Ovary (tissue), 7 donors: ENCODE measurements at regions not wholly inside any gene's neighbourhood (a gene's known extent, or its start where the extent isn't known, plus 50 kb on each side); places are given as distances from the start of the nearest gene placed in this dataset.

ENCODE experiments used
- DNase-seq, 5 donors: peaks; one replicate each; pipeline ENCODE4 v3.0.0-alpha.2; 2019 to 2020
- H3K27ac ChIP-seq, 2 donors: fragments of 200-600 bp; one replicate each; pipeline versions ENCODE4 v1.5.1 to v1.8.0; 2019 to 2022
- H3K27me3 ChIP-seq: fragments of 200-600 bp; one replicate; pipeline ENCODE4 v1.8.0; 2022
- H3K36me3 ChIP-seq: fragments of 200-600 bp; sonication (generic); one replicate; pipeline ENCODE4 v1.5.1; 2019
- H3K4me1 ChIP-seq: one replicate; pipeline ENCODE4 v1.8.1; 2013; ENCODE audit warnings: mild to moderate bottlenecking, moderate library complexity; ENCODE audit not compliant: insufficient read depth
- H3K4me3 ChIP-seq: fragments of 200-600 bp; sonication (generic); one replicate; pipeline ENCODE4 v1.5.1; 2017
- H3K9me3 ChIP-seq, 2 donors: fragments of 200-600 bp in 1 of 2; sonication (generic) in 1 of 2; one replicate each; pipeline versions ENCODE4 v1.5.1 to v1.8.1; 2013 to 2019; ENCODE audit warnings: mild to moderate bottlenecking in 1 of 2, moderate library complexity in 1 of 2
- CTCF ChIP-seq, 3 donors: fragments of 450-650 bp in 2 of 3; fragments of 200-600 bp in 1 of 3; IDR thresholded peaks; one replicate each; pipeline versions ENCODE4 v1.5.1 to v1.8.0; 2016 to 2022; ENCODE audit warnings: antibody characterized with exemption in 3 of 3, mild to moderate bottlenecking in 1 of 3
- EP300 ChIP-seq: sonication (generic); formaldehyde crosslinking; IDR thresholded peaks from one replicate; pipeline ENCODE4 v1.6.1; 2017; ENCODE audit warnings: antibody characterized with exemption
- POLR2A ChIP-seq: fragments of 450-650 bp; IDR thresholded peaks from one replicate; pipeline ENCODE4 v1.6.1; 2017; ENCODE audit warnings: antibody characterized with exemption, mild to moderate bottlenecking, moderate library complexity
- WGBS, 3 donors: extraction: QIAGEN DNeasy Blood & Tissue Kit in 1 of 3; methylation state at CpG; one replicate each; pipeline versions ENCODE4 v1.1.5 to v1.1.7; 2013 to 2017; 5-methylcytosine and 5-hydroxymethylcytosine counted together
- intact Hi-C, 4 donors: fragments of 100-400 bp; cut with DNase I; formaldehyde crosslinking; loops; one replicate each; pipeline versions ENCODE4 v1.11.0 to v1.15.1; 2022 to 2023
- donor health status: DM: no; HTN: no; CAD: no; lungs with moderate emphysema.
- donor health status: DM: no; HTN: no; CAD: no.
- donor health status: Bipolar disorder and iron deficiency.
- donor health status: DM: no; HTN: no; CAD: no.
- donor health status: DM: yes; HTN: yes; CAD: no.

DNA sequence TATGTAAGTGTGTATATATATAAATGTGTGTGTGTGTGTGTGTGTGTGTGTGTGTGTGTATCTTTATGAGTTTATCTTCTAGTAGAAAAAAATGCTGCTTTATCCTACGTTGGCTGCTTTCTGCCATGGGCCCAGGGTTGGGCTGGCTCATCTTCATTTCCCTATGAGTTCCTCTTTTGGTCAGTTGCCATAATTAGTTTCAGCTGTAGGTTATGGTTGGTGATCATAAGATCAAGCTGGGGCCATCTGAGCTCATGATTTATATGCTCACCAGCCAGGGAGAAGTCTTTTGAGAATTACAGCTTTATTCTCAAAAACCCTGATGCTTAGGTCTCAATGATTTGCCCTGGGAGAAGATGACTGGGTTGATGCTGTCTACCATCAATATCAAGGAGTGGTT, 775.8 kb upstream of the ARPP21 start:
- WGBS, 3 donors = 25 to 43% (median 26%) methylated on average over 1 of the region's 1 CpG

DNA sequence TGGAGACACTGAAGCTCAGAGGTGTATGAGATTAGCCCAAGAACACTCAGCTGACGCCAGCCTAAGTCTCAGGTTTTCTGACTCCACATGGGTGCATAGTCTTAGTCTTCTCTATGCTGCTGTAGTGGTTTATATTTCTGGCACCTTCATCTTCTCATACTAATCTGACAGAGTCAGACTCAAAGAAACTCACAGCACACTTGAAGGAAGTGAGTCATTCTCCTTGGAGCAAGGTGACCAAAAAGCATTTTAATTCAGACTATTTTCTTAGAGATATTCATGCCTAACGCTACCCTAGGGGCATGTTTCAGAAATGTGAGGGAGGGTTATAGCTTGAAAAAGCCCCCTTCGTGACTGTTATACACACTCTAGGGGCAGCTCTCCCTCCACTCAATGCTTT, 775.3 kb upstream of the ARPP21 start:
- WGBS, 3 donors = 85 to 91% (median 87%) methylated on average over 3 of the region's 3 CpGs
- no peaks in the 10 kb centered on the region for H3K27me3 ChIP-seq
- no peaks in the 10 kb centered on the region for H3K36me3 ChIP-seq
- TF ChIP-seq CTCF (IDR thresholded peaks at IDR 0.05) (no peak), POLR2A (no peak), EP300 (no peak)
- H3K27ac ChIP-seq = no peak overlapping the region
- no peaks in the 10 kb centered on the region for H3K9me3 ChIP-seq
- no peaks in the 10 kb centered on the region for H3K4me1 ChIP-seq
- H3K4me3 ChIP-seq = no peak overlapping the region
- intact Hi-C loops = no loop called here
- no peak for DNase-seq

More for the DNA sequence above, 775.8 kb upstream of the ARPP21 start:
- Histone ChIP-seq H3K4me3 (no peak overlapping the region), H3K4me1 (no peaks in the 10 kb centered on the region), H3K9me3 (no peaks in the 10 kb centered on the region), H3K36me3 (no peaks in the 10 kb centered on the region), H3K27me3 (no peaks in the 10 kb centered on the region), H3K27ac (no peak overlapping the region)
- TF ChIP-seq EP300 = no peak
- no peak for TF ChIP-seq POLR2A
- no peak for TF ChIP-seq CTCF (IDR thresholded peaks at IDR 0.05)
- DNase-seq = no peak
- intact Hi-C loops = no loop called here

DNA sequence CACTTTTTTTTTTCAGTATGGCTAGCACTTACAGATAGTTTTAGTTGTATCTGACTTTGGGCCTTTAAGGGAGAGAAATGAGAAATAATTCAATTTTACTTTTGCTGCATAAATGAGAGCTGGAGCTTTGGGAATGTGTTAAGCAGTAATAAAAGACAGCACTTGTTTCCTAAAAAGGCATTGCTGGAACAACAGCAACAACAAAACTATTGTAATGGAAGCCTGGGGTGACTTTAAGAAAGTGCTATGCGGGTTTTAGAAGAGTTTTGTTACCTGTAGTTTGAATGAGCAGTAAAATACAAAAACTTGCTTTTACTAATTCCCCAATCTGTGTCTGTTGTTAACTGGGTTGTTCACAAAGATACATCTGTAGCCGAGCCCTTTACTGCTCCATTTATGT, 774.0 kb upstream of the ARPP21 start:
- Histone ChIP-seq H3K4me3 (no peak overlapping the region), H3K27ac (no peak overlapping the region)
- WGBS, 3 donors = 92% methylated on average over 2 of the region's 2 CpGs

GRCh38 chr3:34868935-34869334, 770.4 kb upstream of the ARPP21 start:
- no peak for DNase-seq
- 39 to 58% (median 55%) methylated on average over 1 of the region's 1 CpG for WGBS, 3 donors
- H3K27ac ChIP-seq = no peak overlapping the region
- no peaks in the 10 kb centered on the region for H3K4me1 ChIP-seq
- TF ChIP-seq EP300 = no peak
- TF ChIP-seq POLR2A = no peak
- no peak for TF ChIP-seq CTCF (IDR thresholded peaks at IDR 0.05)
- H3K36me3 ChIP-seq = no peaks in the 10 kb centered on the region
- intact Hi-C loops = no loop called here
- H3K9me3 ChIP-seq = peaks cover 0 to 3% of the 10 kb centered on the region in 2 donors
- H3K27me3 ChIP-seq = no peaks in the 10 kb centered on the region
- H3K4me3 ChIP-seq = no peak overlapping the region

More for the DNA sequence above, 774.0 kb upstream of the ARPP21 start:
- Histone ChIP-seq H3K9me3 (no peaks in the 10 kb centered on the region), H3K36me3 (no peaks in the 10 kb centered on the region), H3K4me1 (no peaks in the 10 kb centered on the region), H3K27me3 (no peaks in the 10 kb centered on the region)
- TF ChIP-seq POLR2A (no peak), EP300 (no peak), CTCF (IDR thresholded peaks at IDR 0.05) (no peak)
- DNase-seq = no peak
- intact Hi-C loops = no loop called here

DNA sequence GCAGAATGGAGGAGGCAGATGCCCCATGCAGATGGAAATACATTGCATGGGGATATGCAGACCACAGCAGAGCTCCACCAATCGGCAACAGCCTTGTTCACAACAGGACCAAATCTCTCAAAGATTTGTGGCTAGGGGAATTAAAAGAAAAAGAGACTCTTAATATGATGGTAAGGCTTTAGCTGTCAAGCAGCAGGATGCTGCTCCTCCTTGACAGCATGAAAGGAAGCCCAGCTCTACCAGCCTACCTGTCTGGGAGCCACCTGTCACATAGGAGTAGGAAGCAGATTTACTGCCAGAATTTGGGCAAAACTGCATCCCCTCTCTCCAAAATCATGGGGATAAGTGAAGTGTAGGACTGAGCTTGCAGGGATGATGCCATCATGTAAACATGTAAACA, 769.6 kb upstream of the ARPP21 start:
- intact Hi-C loops = no loop called here
- Histone ChIP-seq H3K27me3 (no peaks in the 10 kb centered on the region), H3K4me3 (no peak overlapping the region), H3K27ac (no peak overlapping the region), H3K4me1 (no peaks in the 10 kb centered on the region), H3K36me3 (no peaks in the 10 kb centered on the region), H3K9me3 (peaks cover 0 to 3% of the 10 kb centered on the region in 2 donors)
- TF ChIP-seq POLR2A (no peak), CTCF (IDR thresholded peaks at IDR 0.05) (no peak), EP300 (no peak)
- DNase-seq = no peak
- WGBS, 3 donors = 86 to 100% (median 93%) methylated on average over 1 of the region's 1 CpG
